ENCODE measurements at regions not wholly inside any gene's neighbourhood (a gene's known extent, or its start where the extent isn't known, plus 50 kb on each side); places are given as distances from the start of the nearest gene placed in this dataset.

DNA sequence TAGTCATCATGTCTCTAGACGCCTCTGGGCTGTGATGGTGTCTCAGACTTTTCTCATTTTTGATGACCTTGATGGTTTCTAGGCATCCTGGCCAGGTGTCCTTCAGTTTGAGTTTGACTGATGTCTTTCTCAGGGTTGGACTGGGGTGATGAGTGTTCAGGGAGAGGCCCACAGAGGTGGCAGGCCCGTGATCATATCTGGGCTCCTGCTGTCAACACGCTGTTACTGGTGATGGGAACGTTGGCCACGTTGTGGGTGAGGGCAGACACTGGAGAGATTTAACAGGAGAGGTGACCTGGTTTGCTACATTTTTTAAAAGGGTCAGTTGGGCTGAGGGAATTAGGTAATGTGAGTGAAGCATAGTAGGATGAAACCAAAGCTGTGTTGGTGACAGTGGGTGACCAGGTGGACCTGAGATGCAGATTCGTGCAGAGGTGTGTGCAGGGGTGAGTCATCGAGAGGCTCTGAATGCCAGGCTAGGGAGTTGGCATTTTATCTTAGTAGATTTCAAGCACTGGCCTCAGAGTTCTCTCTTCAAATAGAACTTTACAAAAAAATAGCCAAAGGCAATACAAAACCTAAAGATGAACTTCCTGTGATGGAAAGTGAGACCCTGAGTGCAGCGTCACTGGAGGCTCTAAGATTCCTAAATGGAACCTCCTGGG, 174.1 kb downstream of the CDH26 start:
- no peak for DNase-seq

DNA sequence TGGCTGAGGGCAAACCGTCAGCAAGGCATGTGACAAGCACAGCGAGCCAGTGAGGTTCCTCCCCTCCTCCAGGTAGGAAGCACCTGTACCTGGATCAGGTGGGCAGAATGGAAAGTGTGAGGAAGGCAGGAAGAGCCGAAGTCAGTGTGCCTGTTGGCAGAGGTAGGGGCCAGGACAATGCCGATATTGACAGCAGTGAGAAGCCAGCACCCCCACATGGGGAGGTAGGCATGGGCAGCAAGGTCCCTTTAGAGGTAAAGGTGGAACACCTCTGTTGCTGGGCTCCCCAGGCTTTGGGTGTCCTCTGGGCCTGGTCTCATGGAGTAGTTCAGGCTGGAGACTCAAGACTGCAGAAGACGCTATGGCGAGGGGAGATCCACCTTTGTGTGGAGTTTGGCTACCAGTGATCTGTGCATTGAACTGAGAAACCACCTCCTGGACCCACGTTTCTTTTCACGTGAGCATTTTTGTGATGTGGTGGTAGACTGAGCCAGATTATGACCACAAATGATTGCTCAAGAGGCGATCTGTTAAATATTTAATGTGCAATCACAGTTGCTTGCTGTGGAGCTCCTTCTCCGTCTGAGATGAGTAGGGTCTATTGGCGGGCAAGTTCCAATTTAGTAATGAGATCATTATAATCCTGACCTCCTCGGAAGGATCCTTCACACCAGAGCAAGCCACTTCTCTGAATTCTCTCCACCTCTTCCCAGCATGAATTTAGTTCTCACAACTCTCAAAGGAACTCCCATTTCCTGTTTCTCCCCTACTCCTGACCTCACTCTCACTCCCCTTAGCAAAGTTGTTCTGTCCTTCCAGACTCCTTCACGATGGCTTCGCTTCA, 174.8 kb downstream of the CDH26 start:
- no peak for DNase-seq

DNA sequence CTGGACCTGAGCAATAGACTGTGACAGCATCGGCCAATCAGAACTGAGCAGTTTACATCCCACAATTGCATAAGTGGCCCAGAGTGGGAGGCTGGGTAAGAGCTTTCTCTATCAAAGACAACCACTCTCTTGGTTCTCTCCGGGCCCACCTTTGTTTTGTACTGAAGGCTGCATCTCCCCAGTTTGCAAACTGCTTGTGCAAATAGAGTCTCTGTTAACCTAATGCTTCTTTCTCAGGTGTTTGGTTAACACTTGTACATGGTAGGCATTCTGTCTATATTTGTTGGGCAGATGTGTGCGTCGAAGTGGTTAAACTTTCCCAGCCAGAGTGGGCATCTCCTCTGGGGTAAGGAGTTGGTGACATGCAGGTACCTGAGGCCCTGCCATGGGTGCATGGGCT, 177.1 kb downstream of the CDH26 start:
- no peak for DNase-seq

DNA sequence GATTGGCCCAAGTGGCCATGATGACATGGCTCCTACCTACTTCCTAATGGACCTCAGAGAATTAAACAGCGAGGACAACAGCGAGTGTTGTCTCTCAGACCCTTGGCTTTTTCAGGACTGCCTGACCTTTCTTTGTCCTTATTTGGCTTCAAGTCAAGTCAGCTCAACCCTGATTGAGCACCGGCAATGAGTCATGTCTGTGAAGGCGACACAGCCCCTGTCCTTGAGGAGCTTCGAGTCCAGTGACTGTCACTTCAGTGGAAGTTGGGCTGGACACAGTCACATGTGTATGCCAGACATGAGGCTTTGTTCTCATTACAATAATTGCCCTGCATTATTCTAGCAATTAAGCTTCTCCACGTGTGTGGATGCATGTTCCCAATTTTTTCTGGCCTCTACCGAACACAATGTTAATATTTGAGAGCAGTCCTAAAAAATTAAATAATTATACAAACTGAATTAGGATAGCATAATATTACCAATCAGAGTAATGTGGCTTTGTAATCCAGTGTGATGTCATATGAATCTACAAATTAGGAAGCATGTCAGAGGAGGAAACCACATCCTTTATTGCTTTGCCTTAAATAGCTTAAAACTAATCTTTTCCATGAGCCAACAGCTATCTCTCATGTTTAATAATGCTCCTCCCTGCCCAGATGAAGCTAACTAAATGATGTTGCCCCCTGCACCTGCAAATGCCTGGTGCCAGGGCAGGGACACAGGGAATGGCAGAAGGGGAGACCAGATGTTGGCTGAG, 178.6 kb downstream of the CDH26 start:
- DNase-seq = peak in 1 of 2 donors; percentile 10

DNA sequence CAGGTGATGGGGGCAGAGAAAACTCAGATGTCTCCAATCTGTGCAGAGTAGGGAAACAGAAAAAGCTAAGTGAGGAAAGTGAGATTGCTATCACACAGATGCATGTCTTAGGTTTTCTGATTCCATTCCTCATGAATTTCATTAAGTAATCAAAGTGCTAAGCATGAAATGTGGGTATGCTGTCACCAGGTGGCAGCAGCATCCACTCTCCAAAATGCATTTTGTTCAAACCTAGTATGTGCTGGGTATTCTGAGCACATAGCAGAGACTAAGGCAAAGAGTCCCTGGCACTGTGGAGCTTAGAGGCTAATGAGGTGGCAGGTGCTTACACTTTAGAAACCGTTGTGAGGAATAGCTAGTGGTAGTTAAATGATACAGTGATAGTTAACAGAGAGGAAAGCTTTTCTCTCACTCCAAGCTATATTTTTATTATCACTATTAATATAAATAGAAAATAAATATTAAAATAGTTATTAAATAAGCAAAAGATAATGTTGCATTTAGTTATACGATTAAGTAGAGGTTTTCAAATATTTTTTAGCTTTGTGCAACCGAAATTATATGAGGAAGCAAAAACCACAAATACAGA, 179.5 kb downstream of the CDH26 start:
- DNase-seq = peak in 1 of 2 donors; percentile 11

DNA sequence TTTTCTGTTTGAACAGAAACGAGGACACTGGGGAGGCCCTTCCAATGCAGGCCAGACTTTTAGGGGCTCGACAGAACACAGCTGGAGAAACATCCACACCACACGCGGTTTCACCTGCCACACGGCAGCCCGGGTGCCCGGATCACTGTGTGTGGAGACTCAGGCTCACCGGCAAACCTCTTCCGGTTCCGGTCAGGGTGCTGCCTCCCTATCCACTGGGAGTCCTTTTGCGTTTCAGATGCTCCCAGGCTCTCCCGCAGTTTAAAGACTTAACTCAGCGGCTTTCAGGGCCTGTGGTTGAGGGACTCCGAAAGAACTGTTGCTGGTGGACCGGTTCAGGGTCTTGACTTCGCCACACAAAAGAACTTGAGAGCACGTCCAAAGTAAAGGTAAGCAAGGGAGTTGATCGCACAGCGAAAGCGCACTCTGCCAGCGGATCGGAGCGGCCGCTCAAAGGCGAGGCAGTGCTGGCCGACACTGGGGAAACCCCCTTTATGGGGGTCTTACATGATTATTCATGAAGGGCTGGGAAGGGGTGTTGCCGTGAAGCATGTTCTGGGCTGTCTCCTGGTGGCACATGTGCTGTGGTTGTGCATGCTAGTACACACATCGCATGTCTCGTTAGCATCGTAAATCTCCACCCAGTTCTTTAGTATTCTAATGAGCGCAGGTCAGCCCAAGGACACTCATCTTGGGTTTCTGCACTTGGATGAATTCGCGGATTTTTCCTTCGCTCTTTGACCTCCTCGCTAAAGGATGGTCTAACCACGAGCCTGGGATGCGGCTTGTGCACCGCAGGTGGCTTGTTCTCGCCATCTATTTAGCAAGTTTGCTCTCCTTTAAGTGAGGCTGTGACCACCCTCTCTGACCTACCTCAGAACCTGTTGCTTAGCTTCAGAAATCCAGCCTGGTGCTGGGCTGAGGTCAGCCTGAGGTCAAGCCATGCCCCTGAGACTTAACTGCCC, 180.3 kb downstream of the CDH26 start:
- peak in 1 of 2 donors; percentile 6 for DNase-seq

DNA sequence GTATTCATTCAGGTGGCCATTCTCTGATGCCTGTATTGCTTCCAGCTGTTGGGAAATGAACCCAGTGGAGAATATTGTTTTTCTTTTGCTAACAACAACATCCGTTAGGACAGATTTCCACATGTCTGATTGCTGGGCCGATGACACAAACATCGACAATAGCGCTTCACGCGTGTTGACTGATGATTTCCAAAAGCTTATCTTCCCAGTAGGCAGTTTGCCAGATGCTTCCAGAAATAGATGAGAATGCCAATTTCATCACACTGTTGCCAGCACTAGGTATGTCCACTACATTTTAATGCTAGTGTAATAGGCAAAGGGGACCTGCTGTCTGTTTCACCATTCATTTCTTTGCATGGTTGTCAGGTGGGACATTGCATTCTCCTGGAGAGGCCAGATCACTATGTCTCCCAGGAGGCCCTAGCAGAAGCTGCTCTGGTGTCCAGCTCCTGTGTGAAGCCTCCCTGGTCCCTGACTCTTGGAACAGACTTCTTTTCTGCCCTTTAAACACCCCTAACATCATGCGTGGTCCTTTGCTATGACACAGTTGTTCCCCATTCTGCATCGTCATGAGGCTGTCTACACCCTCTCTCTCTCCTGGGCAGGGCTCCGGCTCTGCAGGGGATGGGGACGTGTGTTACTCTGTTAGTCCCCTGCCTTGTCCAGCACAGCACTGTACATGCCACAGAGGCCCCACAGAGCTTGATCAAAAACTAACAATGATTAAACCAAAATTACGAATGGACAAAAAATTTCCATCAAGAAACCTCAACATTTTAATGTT, 181.6 kb downstream of the CDH26 start:
- no peak for DNase-seq

DNA sequence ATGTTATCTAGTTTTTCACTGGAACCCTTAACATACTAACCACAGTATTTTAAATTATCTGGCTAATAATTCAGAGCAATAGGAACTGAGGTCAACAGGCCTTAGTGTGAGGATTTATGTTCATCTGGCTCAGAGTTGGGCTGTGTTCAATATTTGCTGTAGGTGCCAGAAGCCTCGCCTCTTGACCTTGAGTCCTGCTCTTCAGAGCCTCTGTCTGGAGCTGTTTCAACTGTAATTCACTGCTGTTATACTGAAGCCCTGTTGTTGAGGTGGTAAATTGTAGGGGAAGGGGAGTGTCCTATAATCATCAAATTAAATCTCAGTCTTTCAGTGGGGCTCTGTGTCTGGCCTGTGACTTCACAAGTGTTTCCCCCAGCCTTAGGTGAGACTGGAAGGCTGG, 184.4 kb downstream of the CDH26 start:
- DNase-seq = no peak

DNA sequence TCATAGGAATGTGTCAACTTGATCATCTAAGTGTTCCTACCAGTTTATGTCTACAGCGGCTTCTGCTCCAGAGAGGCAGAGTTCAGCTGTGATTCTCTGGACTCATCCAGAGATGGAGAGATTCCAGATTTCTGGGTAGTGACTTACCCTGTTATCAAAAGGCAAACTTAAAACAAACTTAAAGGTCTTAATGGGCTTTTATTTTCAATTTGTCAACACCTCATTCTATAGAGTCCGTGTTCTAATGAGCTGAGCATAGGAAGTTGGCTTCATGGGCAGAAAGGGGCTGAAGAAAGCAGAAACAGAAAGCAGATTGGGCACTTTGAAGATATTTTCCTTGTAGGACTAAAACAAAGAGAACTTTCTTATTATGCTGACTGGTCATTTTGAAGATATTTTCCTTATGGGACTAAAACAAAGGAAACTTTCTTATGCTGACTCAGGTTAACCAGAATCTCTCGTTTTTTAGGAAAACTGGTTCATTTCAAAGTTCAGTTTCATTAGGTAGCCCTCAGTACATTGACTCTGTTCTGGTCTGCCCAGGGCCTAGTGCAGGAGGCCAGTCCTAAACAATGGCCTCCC, 185.1 kb downstream of the CDH26 start:
- DNase-seq = no peak

DNA sequence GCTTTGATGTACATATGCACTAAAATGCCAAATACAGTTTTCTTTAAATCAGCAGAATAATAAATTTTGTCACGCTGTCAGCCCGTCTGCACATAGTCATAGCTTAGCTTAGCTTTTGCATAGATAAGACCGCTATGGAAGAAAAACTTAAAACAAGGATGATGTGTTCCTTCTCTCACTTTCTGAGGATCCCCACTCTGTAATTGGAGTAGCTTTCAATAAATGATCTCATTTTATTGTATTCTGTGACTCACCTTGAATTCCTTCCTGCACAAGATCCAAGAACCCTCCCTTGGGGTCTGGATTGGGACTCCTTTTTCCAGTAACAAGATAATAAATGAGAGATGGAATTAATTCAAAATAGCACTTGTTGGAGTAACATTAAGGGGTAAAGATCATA, 186.2 kb downstream of the CDH26 start:
- no peak for DNase-seq

DNA sequence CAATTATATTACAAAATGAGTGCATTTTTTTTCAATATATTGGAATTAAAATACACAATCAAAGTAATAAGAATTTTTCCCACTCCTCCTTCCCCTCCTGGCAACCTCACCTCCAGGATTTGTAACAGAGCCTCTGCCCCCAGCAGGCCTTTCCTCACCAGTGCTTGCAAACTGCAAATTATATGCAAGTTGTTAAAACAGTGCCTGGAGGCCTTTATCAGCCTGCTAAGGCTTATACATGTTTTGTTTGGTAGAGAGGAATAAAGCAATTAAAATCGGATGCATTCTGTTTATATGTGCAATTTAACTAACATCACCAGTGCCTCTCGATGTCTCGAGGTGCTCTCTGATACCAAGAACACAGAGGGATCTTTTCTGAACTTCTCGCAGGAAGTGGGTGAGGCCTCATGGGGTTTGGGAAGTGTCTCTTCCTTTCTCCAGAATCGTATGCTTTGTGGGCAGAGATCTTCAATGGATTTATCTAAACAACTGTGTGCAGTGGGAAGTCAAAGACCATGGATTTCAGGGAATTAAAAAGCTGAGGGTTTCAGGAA, 186.8 kb downstream of the CDH26 start:
- DNase-seq = no peak

DNA sequence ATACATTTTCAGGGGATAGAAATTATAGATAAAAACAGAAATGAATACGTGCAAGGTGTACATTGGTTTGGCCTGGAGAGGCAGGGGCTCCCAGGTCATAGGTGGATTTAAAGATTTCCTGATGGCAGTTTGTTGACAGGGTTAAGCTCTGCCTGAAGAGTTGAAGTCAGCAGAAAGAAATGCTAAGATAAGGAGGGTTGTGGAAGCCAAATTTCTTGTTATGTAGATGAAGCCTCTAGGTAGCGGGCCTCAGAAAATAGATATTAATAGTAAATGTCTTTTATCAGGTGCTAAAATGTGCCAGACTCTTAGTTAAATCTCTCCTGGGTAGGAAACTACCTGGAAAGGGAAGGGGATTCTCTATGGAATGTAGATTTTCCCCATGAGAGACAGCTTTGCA, 188.8 kb downstream of the CDH26 start:
- DNase-seq = no peak

DNA sequence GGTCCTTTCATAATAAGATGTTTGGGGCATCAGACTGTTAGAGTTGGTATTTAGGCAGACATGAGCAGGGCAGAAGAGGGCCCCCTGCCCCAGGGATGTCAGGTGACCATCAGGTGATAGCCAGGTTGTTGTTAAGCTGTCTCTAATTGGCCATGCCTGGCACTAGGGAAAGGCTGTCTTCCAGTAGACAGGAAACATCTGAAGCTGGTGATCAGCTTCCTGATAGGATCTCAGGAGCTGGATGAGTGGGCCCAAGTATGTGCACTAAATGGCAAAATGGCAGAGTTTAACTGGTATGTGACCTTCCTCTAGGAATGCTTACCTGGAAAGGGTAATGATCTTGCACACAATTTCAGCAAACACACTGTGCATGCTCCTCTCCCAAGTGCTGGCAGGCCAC, 190.7 kb downstream of the CDH26 start:
- no peak for DNase-seq

DNA sequence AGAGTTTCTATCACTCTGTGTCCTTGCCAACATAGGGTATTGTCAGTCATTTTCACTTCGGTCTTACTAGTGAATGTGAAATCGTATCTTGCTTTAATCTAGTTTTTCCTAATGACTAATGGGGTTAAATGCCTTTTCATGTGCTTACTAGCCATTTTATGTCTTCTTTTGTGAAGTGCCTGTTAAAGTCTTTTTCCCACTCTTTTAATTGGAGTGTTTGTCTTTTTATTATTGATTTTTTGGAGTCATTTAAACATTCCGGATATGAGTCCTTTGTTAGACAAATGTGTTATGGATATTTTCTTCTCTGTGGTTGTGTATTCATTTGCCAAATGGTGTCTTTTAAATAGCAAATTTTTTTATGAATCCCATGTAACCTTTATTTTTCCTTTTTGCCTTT, 194.6 kb downstream of the CDH26 start:
- DNase-seq = no peak

DNA sequence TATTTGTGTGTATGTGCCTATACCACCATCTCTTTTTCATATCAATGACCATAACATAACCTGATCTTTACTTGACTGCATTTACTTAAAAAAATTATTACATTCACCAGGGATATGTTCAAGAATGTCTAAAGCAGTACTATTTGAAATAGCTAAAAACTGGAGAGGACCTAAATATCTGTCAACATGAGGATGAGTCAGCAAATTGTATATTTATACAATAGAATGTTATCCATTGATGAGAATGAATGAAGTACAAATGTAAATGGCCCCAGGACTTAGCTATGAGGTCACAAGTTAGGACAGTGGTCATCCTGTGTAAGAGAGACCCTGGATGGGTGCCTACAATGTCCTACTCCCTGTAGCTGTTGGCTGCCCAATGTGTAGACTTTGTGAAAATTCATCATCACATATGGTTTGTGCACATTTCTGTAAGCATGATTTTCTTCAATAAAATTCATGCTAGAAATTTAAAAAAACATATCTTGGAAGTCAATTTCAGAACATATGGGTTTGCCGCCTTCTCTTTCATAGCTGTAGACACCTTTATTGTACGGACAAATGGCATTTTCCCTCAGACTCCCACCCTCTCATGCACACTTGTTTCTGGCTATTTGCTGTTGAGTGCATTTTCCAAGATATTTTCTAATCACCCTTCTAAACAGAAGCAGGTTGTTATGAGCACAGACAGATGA, 202.4 kb downstream of the CDH26 start:
- DNase-seq = no peak

DNA sequence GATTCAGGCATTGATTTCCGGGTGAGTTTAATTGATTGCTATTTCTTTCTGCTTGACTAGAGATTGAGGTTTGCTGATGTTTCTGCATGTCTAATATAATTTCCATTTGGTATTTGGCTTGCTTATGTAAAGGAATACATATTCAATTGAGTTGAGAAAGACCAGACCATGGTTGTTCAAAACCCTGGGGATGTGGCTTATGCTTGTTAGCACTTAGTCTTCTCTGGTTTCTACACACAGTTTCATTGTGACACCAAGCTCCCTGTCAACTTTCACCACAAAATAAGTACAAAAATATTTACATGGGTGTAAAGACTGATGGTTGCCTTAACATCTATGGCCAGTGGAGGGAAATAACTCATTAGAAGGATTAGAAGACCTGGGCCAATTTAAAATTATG, 209.6 kb downstream of the CDH26 start:
- no peak for DNase-seq

DNA sequence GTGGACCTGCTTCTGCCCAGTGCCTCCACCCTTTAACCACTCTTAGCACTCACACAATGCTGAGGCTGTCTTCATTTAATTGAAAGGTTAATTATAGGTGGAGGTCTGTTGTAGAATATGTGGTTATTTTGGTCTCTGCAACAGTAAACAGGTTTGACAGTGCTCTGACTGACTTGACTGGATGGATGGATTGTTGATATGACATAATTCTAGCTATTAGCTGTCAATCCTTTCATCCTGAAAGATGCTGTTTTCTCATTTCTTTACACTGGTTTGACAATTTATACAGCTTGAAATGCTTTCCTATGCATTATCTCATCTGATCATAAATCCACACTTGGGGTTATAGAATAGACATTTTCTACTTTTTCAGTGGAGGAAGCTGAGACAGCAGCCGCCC, 210.7 kb downstream of the CDH26 start:
- DNase-seq = no peak

DNA sequence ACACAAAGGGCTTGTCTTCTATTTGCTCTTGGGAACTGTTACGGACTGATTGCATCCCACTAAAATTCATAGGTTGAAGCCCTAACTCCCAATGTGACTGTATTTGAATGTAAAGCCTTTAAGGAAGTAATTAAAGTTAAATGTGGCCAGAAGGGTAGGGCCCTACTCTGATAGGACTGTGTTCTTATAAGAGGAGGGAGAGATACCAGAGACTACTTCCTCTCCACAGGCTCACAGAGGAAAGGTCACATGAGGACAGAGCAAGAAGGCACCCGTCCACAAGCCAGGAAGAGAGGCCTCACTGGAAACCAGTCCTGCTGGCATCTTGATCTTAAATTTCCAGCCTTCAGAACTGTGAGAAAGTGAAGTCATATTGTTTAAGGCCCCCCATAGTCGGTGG, 211.9 kb downstream of the CDH26 start:
- DNase-seq = no peak

DNA sequence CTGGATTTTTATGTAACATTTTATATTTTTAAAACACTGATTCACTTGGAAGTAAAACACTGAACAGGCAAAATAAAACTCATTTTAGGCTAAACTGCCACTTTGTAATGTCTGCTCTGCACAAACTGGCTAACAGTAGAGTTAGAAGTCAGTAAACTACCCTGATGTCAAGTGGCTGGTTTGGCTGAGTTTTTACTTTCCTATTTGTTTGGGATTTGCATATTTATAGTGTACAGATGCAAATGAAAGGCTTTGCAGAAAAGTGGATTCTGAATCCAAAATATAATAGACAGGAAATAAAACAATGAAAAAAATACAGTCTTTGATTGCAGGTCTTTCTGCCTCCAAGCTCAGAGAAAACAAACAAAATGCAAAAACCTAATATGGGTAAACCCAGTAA, 213.1 kb downstream of the CDH26 start:
- no peak for DNase-seq

DNA sequence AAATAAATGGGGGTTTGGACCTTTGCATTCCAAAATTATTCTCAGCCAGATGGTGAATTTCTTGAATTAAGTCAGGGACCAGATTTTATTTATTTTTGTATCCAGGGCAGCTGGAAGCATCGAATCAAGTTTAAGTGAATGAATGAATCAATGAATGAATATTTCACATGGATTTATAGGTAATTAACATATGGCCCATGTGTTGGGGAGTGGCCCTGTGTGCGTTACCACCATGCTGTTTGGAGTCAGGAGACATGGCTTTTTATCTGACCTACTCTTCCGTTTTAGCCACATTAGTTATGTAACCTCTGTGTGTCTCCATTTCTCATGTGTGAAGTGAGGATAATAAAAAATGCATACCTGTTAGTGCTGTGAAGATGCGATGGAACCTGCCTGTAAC, 213.5 kb downstream of the CDH26 start:
- DNase-seq = no peak
